ENCODE measurements at regions not wholly inside any gene's neighbourhood (a gene's known extent, or its start where the extent isn't known, plus 50 kb on each side); places are given as distances from the start of the nearest gene placed in this dataset.

- Histone ChIP-seq H3K4me1 (ENCODE audit: insufficient read depth, poor library complexity, severe bottlenecking) (peaks cover 40% of the 10 kb centered on the region), H3K27ac (ENCODE audit: poor library complexity, severe bottlenecking) (no peak overlapping the region), H3K36me3 (ENCODE audit: low read depth) (no peaks in the 10 kb centered on the region), H3K9me3 (ENCODE audit: severe bottlenecking) (no peaks in the 10 kb centered on the region), H3K4me3 (ENCODE audit: severe bottlenecking) (no peak overlapping the region), H3K27me3 (ENCODE audit: insufficient read depth, poor library complexity, severe bottlenecking) (no peaks in the 10 kb centered on the region)
- DNase-seq (ENCODE audit: low spot score) (no peak), ATAC-seq (ENCODE audit: low read depth) (no peak)
- TF ChIP-seq CTCF (IDR thresholded peaks at IDR 0.05; ENCODE audit: poor library complexity, severe bottlenecking), result no peak
Measured at GRCh38 chr13:73935991-73936390, 198.2 kb downstream of the KLF12 start.

- Histone ChIP-seq H3K4me3 (ENCODE audit: severe bottlenecking) (no peak overlapping the region), H3K4me1 (ENCODE audit: insufficient read depth, poor library complexity, severe bottlenecking) (peaks cover 40% of the 10 kb centered on the region), H3K27me3 (ENCODE audit: insufficient read depth, poor library complexity, severe bottlenecking) (no peaks in the 10 kb centered on the region), H3K36me3 (ENCODE audit: low read depth) (no peaks in the 10 kb centered on the region), H3K9me3 (ENCODE audit: severe bottlenecking) (no peaks in the 10 kb centered on the region), H3K27ac (ENCODE audit: poor library complexity, severe bottlenecking) (peak overlapping the region; percentile 79)
- ATAC-seq (ENCODE audit: low read depth), result no peak
- no peak for DNase-seq (ENCODE audit: low spot score)
- no peak for TF ChIP-seq CTCF (IDR thresholded peaks at IDR 0.05; ENCODE audit: poor library complexity, severe bottlenecking)
Measured at GRCh38 chr13:73934771-73935170, 199.4 kb downstream of the KLF12 start.

- DNase-seq (ENCODE audit: low spot score) (no peak), ATAC-seq (ENCODE audit: low read depth) (peak; percentile 56)
- peaks cover 38% of the 10 kb centered on the region for H3K4me1 ChIP-seq (ENCODE audit: insufficient read depth, poor library complexity, severe bottlenecking)
- H3K9me3 ChIP-seq (ENCODE audit: severe bottlenecking), result no peaks in the 10 kb centered on the region
- H3K4me3 ChIP-seq (ENCODE audit: severe bottlenecking), result no peak overlapping the region
- no peaks in the 10 kb centered on the region for H3K36me3 ChIP-seq (ENCODE audit: low read depth)
- no peaks in the 10 kb centered on the region for H3K27me3 ChIP-seq (ENCODE audit: insufficient read depth, poor library complexity, severe bottlenecking)
- no peak for TF ChIP-seq CTCF (IDR thresholded peaks at IDR 0.05; ENCODE audit: poor library complexity, severe bottlenecking)
- peak overlapping the region; percentile 79 for H3K27ac ChIP-seq (ENCODE audit: poor library complexity, severe bottlenecking)
Measured at GRCh38 chr13:73934215-73934641, 200.0 kb downstream of the KLF12 start.

GRCh38 chr13:73933795-73934194 is 200.4 kb downstream of the KLF12 start:
- H3K9me3 ChIP-seq (ENCODE audit: severe bottlenecking), result no peaks in the 10 kb centered on the region
- H3K4me1 ChIP-seq (ENCODE audit: insufficient read depth, poor library complexity, severe bottlenecking), result peaks cover 35% of the 10 kb centered on the region
- no peaks in the 10 kb centered on the region for H3K36me3 ChIP-seq (ENCODE audit: low read depth)
- no peak for DNase-seq (ENCODE audit: low spot score)
- no peak for TF ChIP-seq CTCF (IDR thresholded peaks at IDR 0.05; ENCODE audit: poor library complexity, severe bottlenecking)
- no peaks in the 10 kb centered on the region for H3K27me3 ChIP-seq (ENCODE audit: insufficient read depth, poor library complexity, severe bottlenecking)
- no peak for ATAC-seq (ENCODE audit: low read depth)
- peak overlapping the region; percentile 79 for H3K27ac ChIP-seq (ENCODE audit: poor library complexity, severe bottlenecking)
- no peak overlapping the region for H3K4me3 ChIP-seq (ENCODE audit: severe bottlenecking)

- no peaks in the 10 kb centered on the region for H3K27me3 ChIP-seq (ENCODE audit: insufficient read depth, poor library complexity, severe bottlenecking)
- H3K4me3 ChIP-seq (ENCODE audit: severe bottlenecking), result no peak overlapping the region
- DNase-seq (ENCODE audit: low spot score) (no peak), ATAC-seq (ENCODE audit: low read depth) (no peak)
- H3K27ac ChIP-seq (ENCODE audit: poor library complexity, severe bottlenecking), result no peak overlapping the region
- TF ChIP-seq CTCF (IDR thresholded peaks at IDR 0.05; ENCODE audit: poor library complexity, severe bottlenecking), result no peak
- H3K36me3 ChIP-seq (ENCODE audit: low read depth), result no peaks in the 10 kb centered on the region
- no peaks in the 10 kb centered on the region for H3K9me3 ChIP-seq (ENCODE audit: severe bottlenecking)
- peaks cover 24% of the 10 kb centered on the region for H3K4me1 ChIP-seq (ENCODE audit: insufficient read depth, poor library complexity, severe bottlenecking)
Measured at GRCh38 chr13:73932091-73932490, 202.1 kb downstream of the KLF12 start.
